Tibial nerve (tissue), 4 donors: ENCODE measurements at regions not wholly inside any gene's neighbourhood (a gene's known extent, or its start where the extent isn't known, plus 50 kb on each side); places are given as distances from the start of the nearest gene placed in this dataset.

Experiments used
- DNase-seq, 2 donors: peaks; one replicate each; pipeline ENCODE4 v3.0.0-alpha.2; 2019; ENCODE audit warnings: low spot score in 2 of 2
- H3K27ac ChIP-seq, 4 donors: fragments of 200-600 bp; sonication (generic) in 3 of 4; one replicate each; pipeline ENCODE4 v1.5.1; 2017 to 2019; ENCODE audit warnings: mild to moderate bottlenecking in 1 of 4
- H3K27me3 ChIP-seq, 2 donors: fragments of 200-600 bp; sonication (generic) in 1 of 2; one replicate each; pipeline versions ENCODE4 v1.5.1 to v1.6.0; 2017 to 2019
- H3K36me3 ChIP-seq, 3 donors: fragments of 200-600 bp; sonication (generic); one replicate each; pipeline ENCODE4 v1.5.1; 2018 to 2019
- H3K4me1 ChIP-seq, 4 donors: fragments of 200-600 bp; sonication (generic) in 3 of 4; one replicate each; pipeline ENCODE4 v1.5.1; 2017 to 2019
- H3K4me3 ChIP-seq, 4 donors: fragments of 200-600 bp; sonication (generic) in 3 of 4; one replicate each; pipeline ENCODE4 v1.5.1; 2017 to 2019; ENCODE audit warnings: mild to moderate bottlenecking in 1 of 4, moderate library complexity in 1 of 4
- H3K9me3 ChIP-seq, 4 donors: fragments of 200-600 bp; sonication (generic) in 3 of 4; one replicate each; pipeline ENCODE4 v1.5.1; 2017 to 2019
- CTCF ChIP-seq, 5 experiments: fragments of 200-600 bp in 3 of 5; fragments of 450-650 bp in 2 of 5; sonication (generic) in 3 of 5; IDR thresholded peaks; one replicate each; pipeline ENCODE4 v1.5.1; 2016 to 2019; ENCODE audit warnings: antibody characterized with exemption in 5 of 5, mild to moderate bottlenecking in 3 of 5, moderate library complexity in 2 of 5
- EP300 ChIP-seq, 2 donors: sonication (generic); formaldehyde crosslinking; IDR thresholded peaks; one replicate each; pipeline ENCODE4 v1.6.1; 2017; ENCODE audit warnings: antibody characterized with exemption in 2 of 2, mild to moderate bottlenecking in 1 of 2
- POLR2A ChIP-seq, 2 donors: fragments of 450-650 bp; IDR thresholded peaks; one replicate each; pipeline ENCODE4 v1.6.1; 2017; ENCODE audit warnings: antibody characterized with exemption in 2 of 2, mild to moderate bottlenecking in 2 of 2, moderate library complexity in 2 of 2
- WGBS, 2 donors: methylation state at CpG; one replicate each; pipeline ENCODE4 v1.1.5; 2018; 5-methylcytosine and 5-hydroxymethylcytosine counted together

- no peak overlapping the region for H3K27ac ChIP-seq
- TF ChIP-seq EP300 (IDR thresholded peaks at IDR 0.05) (no peak), POLR2A (IDR thresholded peaks at IDR 0.05) (no peak), CTCF (IDR thresholded peaks at IDR 0.05) (no peak)
- no peaks in the 10 kb centered on the region for H3K27me3 ChIP-seq
- no peaks in the 10 kb centered on the region for H3K9me3 ChIP-seq
- whole genome bisulfite sequencing, 2 donors: 49 to 53% methylated on average over 4 of the region's 4 CpGs
- no peaks in the 10 kb centered on the region for H3K4me1 ChIP-seq
- no peak overlapping the region for H3K4me3 ChIP-seq
- H3K36me3 ChIP-seq: no peaks in the 10 kb centered on the region
- DNase-seq: no peak
Measured at GRCh38 chr7:135831455-135832195, 83.0 kb upstream of the FAM180A start.

GRCh38 chr7:135828604-135829003, 80.0 kb upstream of the FAM180A start:
- Histone ChIP-seq H3K4me1 (no peaks in the 10 kb centered on the region), H3K4me3 (no peak overlapping the region), H3K9me3 (no peaks in the 10 kb centered on the region), H3K36me3 (no peaks in the 10 kb centered on the region), H3K27me3 (no peaks in the 10 kb centered on the region), H3K27ac (no peak overlapping the region)
- whole genome bisulfite sequencing, 2 donors: 83 to 88% methylated on average over 9 of the region's 9 CpGs
- DNase-seq: no peak
- TF ChIP-seq EP300 (IDR thresholded peaks at IDR 0.05) (no peak), POLR2A (IDR thresholded peaks at IDR 0.05) (no peak), CTCF (IDR thresholded peaks at IDR 0.05) (no peak)

GRCh38 chr7:135827391-135827790, 78.8 kb upstream of the FAM180A start:
- TF ChIP-seq POLR2A (IDR thresholded peaks at IDR 0.05): no peak
- TF ChIP-seq CTCF (IDR thresholded peaks at IDR 0.05): no peak
- TF ChIP-seq EP300 (IDR thresholded peaks at IDR 0.05): no peak
- Histone ChIP-seq H3K27me3 (no peaks in the 10 kb centered on the region), H3K27ac (no peak overlapping the region), H3K36me3 (no peaks in the 10 kb centered on the region), H3K4me1 (no peaks in the 10 kb centered on the region), H3K4me3 (no peak overlapping the region), H3K9me3 (no peaks in the 10 kb centered on the region)
- 64 to 69% methylated on average over 2 of the region's 2 CpGs for WGBS, 2 donors
- no peak for DNase-seq

GRCh38 chr7:135825406-135825805, 76.8 kb upstream of the FAM180A start:
- WGBS, 2 donors: 68 to 75% methylated on average over 9 of the region's 9 CpGs

More at GRCh38 chr7:135825406-135825805, 76.8 kb upstream of the FAM180A start:
- H3K9me3 ChIP-seq: no peaks in the 10 kb centered on the region
- no peaks in the 10 kb centered on the region for H3K36me3 ChIP-seq
- no peak overlapping the region for H3K27ac ChIP-seq
- TF ChIP-seq CTCF (IDR thresholded peaks at IDR 0.05): no peak
- no peak for TF ChIP-seq POLR2A (IDR thresholded peaks at IDR 0.05)
- TF ChIP-seq EP300 (IDR thresholded peaks at IDR 0.05): no peak
- H3K4me3 ChIP-seq: no peak overlapping the region
- H3K27me3 ChIP-seq: no peaks in the 10 kb centered on the region
- H3K4me1 ChIP-seq: no peaks in the 10 kb centered on the region
- DNase-seq: no peak
